ENCODE measurements at regions not wholly inside any gene's neighbourhood (a gene's known extent, or its start where the extent isn't known, plus 50 kb on each side); places are given as distances from the start of the nearest gene placed in this dataset.

DNA sequence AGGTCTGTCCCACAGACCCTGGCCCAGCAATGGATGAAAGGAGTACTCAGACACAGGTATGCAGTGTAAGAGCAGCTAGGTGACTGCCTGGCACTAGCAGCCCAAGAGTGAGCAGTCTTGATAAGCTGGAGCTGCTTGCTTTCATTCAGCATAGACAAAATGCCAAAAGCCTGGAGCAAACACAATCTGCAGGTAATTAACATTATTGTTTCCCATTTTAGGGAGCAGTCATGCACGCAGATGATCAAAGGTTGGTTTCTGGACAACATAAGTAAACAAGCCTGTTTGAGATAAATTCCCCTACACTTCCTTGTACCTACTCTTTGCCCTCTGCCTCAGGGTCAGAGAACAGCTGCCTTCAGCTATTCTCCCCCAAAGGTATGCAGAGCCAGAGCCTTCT lies 73.7 kb upstream of the MSTN start:
- no peak overlapping the region for H3K27ac ChIP-seq
- no peak for TF ChIP-seq ZFX (IDR thresholded peaks at IDR 0.05)
- TF ChIP-seq, protein P1, sequence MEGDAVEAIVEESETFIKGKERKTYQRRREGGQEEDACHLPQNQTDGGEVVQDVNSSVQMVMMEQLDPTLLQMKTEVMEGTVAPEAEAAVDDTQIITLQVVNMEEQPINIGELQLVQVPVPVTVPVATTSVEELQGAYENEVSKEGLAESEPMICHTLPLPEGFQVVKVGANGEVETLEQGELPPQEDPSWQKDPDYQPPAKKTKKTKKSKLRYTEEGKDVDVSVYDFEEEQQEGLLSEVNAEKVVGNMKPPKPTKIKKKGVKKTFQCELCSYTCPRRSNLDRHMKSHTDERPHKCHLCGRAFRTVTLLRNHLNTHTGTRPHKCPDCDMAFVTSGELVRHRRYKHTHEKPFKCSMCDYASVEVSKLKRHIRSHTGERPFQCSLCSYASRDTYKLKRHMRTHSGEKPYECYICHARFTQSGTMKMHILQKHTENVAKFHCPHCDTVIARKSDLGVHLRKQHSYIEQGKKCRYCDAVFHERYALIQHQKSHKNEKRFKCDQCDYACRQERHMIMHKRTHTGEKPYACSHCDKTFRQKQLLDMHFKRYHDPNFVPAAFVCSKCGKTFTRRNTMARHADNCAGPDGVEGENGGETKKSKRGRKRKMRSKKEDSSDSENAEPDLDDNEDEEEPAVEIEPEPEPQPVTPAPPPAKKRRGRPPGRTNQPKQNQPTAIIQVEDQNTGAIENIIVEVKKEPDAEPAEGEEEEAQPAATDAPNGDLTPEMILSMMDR (conservative IDR thresholded peaks at IDR 0.05): no peak

- TF ChIP-seq ZFX (IDR thresholded peaks at IDR 0.05): no peak
- TF ChIP-seq, protein P1 (conservative IDR thresholded peaks at IDR 0.05): no peak
Measured at GRCh38 chr2:190129421-190130199, 67.1 kb upstream of the MSTN start.

DNA sequence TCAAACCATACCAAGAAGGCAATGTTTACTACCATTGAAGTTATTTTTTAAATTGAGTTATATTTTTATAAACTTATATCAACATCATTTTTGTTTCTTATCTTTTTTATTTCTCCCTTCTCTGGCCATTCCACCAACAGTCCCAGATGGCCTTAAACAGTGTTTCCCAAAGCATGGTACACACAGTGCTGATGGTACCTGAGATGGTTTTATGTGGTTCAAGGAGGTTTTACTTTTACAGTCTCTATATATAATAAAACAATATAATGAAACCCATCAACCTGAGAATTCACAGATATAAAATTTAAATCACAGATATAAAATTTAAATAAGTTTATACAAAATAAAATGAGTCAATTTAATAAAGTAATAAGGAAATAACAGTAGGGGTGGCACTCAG lies 65.1 kb upstream of the MSTN start:
- H3K27ac ChIP-seq: no peak overlapping the region
- no peak for TF ChIP-seq ZFX (IDR thresholded peaks at IDR 0.05)
- TF ChIP-seq, protein P1 (conservative IDR thresholded peaks at IDR 0.05): no peak

More at GRCh38 chr2:190129421-190130199, 67.1 kb upstream of the MSTN start:
- no peak overlapping the region for H3K27ac ChIP-seq

DNA sequence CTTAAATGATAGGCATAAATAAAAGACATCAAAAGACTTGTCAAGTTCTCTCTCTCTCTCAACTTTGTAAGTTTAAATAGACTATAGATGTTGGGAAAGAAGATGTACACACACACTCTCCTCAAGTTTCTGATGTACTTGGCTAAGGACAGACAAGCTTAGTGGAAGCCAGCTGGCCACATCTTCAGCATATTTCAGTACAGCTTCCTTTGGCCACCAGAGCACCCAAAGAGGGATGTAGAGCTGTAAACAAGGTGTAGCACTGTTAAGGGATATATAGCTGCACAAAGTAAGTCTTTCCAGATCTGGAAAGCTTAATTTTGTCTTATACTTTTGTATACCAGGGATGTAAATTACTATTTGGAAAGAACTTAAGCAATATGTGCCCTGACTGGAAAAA lies 64.3 kb upstream of the MSTN start:
- no peak overlapping the region for H3K27ac ChIP-seq
- TF ChIP-seq ZFX (IDR thresholded peaks at IDR 0.05): no peak
- TF ChIP-seq, protein P1 (conservative IDR thresholded peaks at IDR 0.05): no peak

- TF ChIP-seq ZFX (IDR thresholded peaks at IDR 0.05): no peak
- TF ChIP-seq, protein P1 (conservative IDR thresholded peaks at IDR 0.05): no peak
- H3K27ac ChIP-seq: no peak overlapping the region
Measured at GRCh38 chr2:190123956-190124355, 61.4 kb upstream of the MSTN start.

DNA sequence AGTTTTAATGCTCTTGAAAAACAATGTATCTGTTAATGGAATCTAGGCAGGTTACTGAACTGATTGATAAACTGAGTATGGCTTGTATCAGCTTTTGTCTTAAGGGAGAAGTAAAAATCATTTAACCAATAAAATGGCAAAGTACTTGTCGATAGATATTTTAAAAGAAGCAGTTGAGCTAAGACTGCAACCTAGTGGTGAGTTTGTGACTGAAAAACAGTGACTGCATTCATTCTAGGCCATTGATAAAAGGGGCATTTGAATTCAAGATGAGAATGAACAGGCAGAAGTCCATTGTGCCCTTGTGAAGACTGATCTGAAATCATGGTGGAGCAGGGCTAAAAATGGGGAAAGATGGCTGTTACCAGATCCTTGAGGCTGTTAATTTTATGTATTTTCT lies 59.4 kb upstream of the MSTN start:
- H3K27ac ChIP-seq: no peak overlapping the region
- TF ChIP-seq ZFX (IDR thresholded peaks at IDR 0.05): no peak
- TF ChIP-seq, protein P1 (conservative IDR thresholded peaks at IDR 0.05): peak; percentile 60

- no peak for TF ChIP-seq ZFX (IDR thresholded peaks at IDR 0.05)
- TF ChIP-seq, protein P1 (conservative IDR thresholded peaks at IDR 0.05): no peak
- H3K27ac ChIP-seq: no peak overlapping the region
Measured at GRCh38 chr2:190121305-190121704, 58.8 kb upstream of the MSTN start.
